ENCODE measurements at regions not wholly inside any gene's neighbourhood (a gene's known extent, or its start where the extent isn't known, plus 50 kb on each side); places are given as distances from the start of the nearest gene placed in this dataset.

GRCh38 chr2:145801210-145801609 lies 1281.3 kb upstream of the ZEB2 start:
- no peak for TF ChIP-seq ARNTL (CRISPR knock-in tag; IDR thresholded peaks at IDR 0.05; ENCODE audit: borderline replicate concordance, low read depth)
- TF ChIP-seq ZFP30 (CRISPR knock-in tag; IDR thresholded peaks at IDR 0.05), result no peak
- no peak for TF ChIP-seq ESRRG (CRISPR knock-in tag; IDR thresholded peaks at IDR 0.05)
